HCT116 (cell line): ENCODE measurements at regions not wholly inside any gene's neighbourhood (a gene's known extent, or its start where the extent isn't known, plus 50 kb on each side); places are given as distances from the start of the nearest gene placed in this dataset.

Source experiments
- CEBPB ChIP-seq: IDR thresholded peaks from 2 replicates; pipeline ENCODE4 v1.6.1; 2012; ENCODE audit warnings: low read depth
- EGR1 ChIP-seq: IDR thresholded peaks from 2 replicates; pipeline ENCODE4 v1.6.1; 2012; ENCODE audit warnings: low read depth
- EZH2 ChIP-seq: fragments of 200-600 bp; sonication (generic); IDR thresholded peaks from 2 replicates; pipeline ENCODE4 v1.6.1; 2017; ENCODE audit warnings: antibody characterized with exemption, mixed run types
- POLR2AphosphoS5 ChIP-seq: IDR thresholded peaks from 2 replicates; pipeline ENCODE4 v1.6.1; 2011; ENCODE audit warnings: mild to moderate bottlenecking, low read depth, low read length, moderate library complexity
- SIN3A ChIP-seq: IDR thresholded peaks from 2 replicates; pipeline ENCODE4 v1.6.1; 2012; ENCODE audit warnings: low read depth
- TF ChIP-seq, protein P1 (sequence below), 3 experiments: fragments of 200-600 bp in 1 of 3; sonication (generic) in 1 of 3; IDR thresholded peaks in 2 of 3; conservative IDR thresholded peaks in 1 of 3; 2 replicates each; pipeline ENCODE4 v1.5.1; 2012 to 2017; ENCODE audit warnings: low read depth in 2 of 3, low read length in 2 of 3, antibody characterized with exemption in 1 of 3, borderline replicate concordance in 1 of 3, control low read depth in 1 of 3, mild to moderate bottlenecking in 1 of 3, mixed read lengths in 1 of 3, mixed run types in 1 of 3, moderate library complexity in 1 of 3; ENCODE audit not compliant: insufficient read depth in 1 of 3

DNA sequence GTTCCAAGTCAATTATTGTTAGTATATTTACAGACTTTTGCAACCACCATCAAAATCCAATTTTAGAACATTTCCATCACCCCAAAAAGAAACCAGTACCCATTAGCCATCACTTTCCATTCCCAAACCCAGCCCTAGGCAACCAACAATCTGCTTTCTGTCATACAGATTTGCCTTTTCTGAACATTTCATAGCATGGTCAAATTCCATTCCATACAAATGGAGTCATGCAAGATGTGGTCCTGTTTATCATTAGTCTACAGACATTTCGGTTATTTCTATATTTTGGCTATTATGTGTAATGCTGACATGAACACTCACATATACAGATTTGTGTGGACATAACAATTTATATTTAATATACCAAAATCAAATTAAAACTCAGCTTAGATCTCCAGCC lies 508.7 kb downstream of the ZNF674 start:
- TF ChIP-seq SIN3A: no peak
- no peak for TF ChIP-seq EZH2
- no peak for TF ChIP-seq CEBPB
- TF ChIP-seq, protein P1, sequence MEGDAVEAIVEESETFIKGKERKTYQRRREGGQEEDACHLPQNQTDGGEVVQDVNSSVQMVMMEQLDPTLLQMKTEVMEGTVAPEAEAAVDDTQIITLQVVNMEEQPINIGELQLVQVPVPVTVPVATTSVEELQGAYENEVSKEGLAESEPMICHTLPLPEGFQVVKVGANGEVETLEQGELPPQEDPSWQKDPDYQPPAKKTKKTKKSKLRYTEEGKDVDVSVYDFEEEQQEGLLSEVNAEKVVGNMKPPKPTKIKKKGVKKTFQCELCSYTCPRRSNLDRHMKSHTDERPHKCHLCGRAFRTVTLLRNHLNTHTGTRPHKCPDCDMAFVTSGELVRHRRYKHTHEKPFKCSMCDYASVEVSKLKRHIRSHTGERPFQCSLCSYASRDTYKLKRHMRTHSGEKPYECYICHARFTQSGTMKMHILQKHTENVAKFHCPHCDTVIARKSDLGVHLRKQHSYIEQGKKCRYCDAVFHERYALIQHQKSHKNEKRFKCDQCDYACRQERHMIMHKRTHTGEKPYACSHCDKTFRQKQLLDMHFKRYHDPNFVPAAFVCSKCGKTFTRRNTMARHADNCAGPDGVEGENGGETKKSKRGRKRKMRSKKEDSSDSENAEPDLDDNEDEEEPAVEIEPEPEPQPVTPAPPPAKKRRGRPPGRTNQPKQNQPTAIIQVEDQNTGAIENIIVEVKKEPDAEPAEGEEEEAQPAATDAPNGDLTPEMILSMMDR (IDR thresholded peaks at IDR 0.05 in 2 of 3, conservative IDR thresholded peaks at IDR 0.05 in 1 of 3; ENCODE audit: borderline replicate concordance in 1 of 3, insufficient read depth in 1 of 3, low read depth in 2 of 3, low read length in 2 of 3): no peak
- no peak for TF ChIP-seq EGR1
- TF ChIP-seq POLR2AphosphoS5: no peak
